HG02870 (cell line): ENCODE measurements at regions not wholly inside any gene's neighbourhood (a gene's known extent, or its start where the extent isn't known, plus 50 kb on each side); places are given as distances from the start of the nearest gene placed in this dataset.
"Not testable (repeated sequence)": the region's sequence is repeated elsewhere in the genome, so short reads cannot be mapped to it uniquely, and the experiment has no call there.

Source experiments
- ATAC-seq: cut with Tn5 transposase; IDR thresholded peaks from one replicate; pipeline ENCODE4 v1.9.1; 2021; ENCODE audit warnings: mild to moderate bottlenecking, moderate library complexity; ENCODE audit not compliant: unreplicated experiment

- not testable (repeated sequence) for ATAC-seq
These were observed 199.0 kb downstream of the JRKL start for GRCh38 chr11:96588793-96589192.

- no peak for ATAC-seq
These were observed 205.2 kb downstream of the JRKL start for GRCh38 chr11:96595011-96595410.

- ATAC-seq: no peak
These were observed 218.2 kb downstream of the JRKL start for GRCh38 chr11:96607864-96608558.

- ATAC-seq: no peak
These were observed 224.3 kb downstream of the JRKL start for GRCh38 chr11:96614101-96614500.

- no peak for ATAC-seq
These were observed 225.0 kb downstream of the JRKL start for GRCh38 chr11:96614846-96615245.

- ATAC-seq: no peak
These were observed 230.7 kb downstream of the JRKL start for GRCh38 chr11:96620464-96621044.

GRCh38 chr11:96621161-96621560, 231.3 kb downstream of the JRKL start:
- ATAC-seq: no peak

- ATAC-seq: no peak
These were observed 232.3 kb downstream of the JRKL start for GRCh38 chr11:96622026-96622634.

GRCh38 chr11:96624126-96624525, 234.3 kb downstream of the JRKL start:
- no peak for ATAC-seq

- no peak for ATAC-seq
These were observed 237.6 kb downstream of the JRKL start for GRCh38 chr11:96627376-96627775.

- ATAC-seq: no peak
These were observed 245.8 kb downstream of the JRKL start for GRCh38 chr11:96635655-96636054.

GRCh38 chr11:96641261-96641660, 251.4 kb downstream of the JRKL start:
- ATAC-seq: no peak

- ATAC-seq: no peak
These were observed 252.8 kb downstream of the JRKL start for GRCh38 chr11:96642583-96642982.

- no peak for ATAC-seq
These were observed 253.4 kb downstream of the JRKL start for GRCh38 chr11:96643173-96643572.

- ATAC-seq: no peak
These were observed 257.8 kb downstream of the JRKL start for GRCh38 chr11:96647621-96648020.

- no peak for ATAC-seq
These were observed 259.2 kb downstream of the JRKL start for GRCh38 chr11:96648991-96649390.

- ATAC-seq: no peak
These were observed 262.7 kb downstream of the JRKL start for GRCh38 chr11:96652516-96652915.

GRCh38 chr11:96655474-96655873, 265.7 kb downstream of the JRKL start:
- ATAC-seq: no peak

GRCh38 chr11:96658436-96658835, 268.6 kb downstream of the JRKL start:
- no peak for ATAC-seq

GRCh38 chr11:96664110-96664509, 274.3 kb downstream of the JRKL start:
- no peak for ATAC-seq

- ATAC-seq: no peak
These were observed 290.6 kb downstream of the JRKL start for GRCh38 chr11:96680211-96681018.
